Coronary artery (tissue), 2 donors: ENCODE measurements at regions not wholly inside any gene's neighbourhood (a gene's known extent, or its start where the extent isn't known, plus 50 kb on each side); places are given as distances from the start of the nearest gene placed in this dataset.

ENCODE experiments used
- DNase-seq: peaks from one replicate; pipeline ENCODE4 v3.0.0-alpha.2; 2017; ENCODE audit warnings: low spot score
- H3K27ac ChIP-seq, 2 donors: fragments of 200-600 bp; sonication (generic); one replicate each; pipeline ENCODE4 v1.5.1; 2016 to 2019
- H3K4me3 ChIP-seq: fragments of 200-600 bp; sonication (generic); 2 replicates; pipeline ENCODE4 v1.5.1; 2016; ENCODE audit warnings: mild to moderate bottlenecking, moderate library complexity
- TF ChIP-seq, protein P1 (sequence below): fragments of 200-600 bp; sonication (generic); IDR thresholded peaks from one replicate; pipeline ENCODE4 v1.5.1; 2019; ENCODE audit warnings: antibody characterized with exemption

GRCh38 chr3:194757647-194758061, 72.0 kb downstream of the FAM43A start:
- Histone ChIP-seq H3K27ac (no peak overlapping the region), H3K4me3 (no peak overlapping the region)
- no peak for DNase-seq
- TF ChIP-seq, protein P1, sequence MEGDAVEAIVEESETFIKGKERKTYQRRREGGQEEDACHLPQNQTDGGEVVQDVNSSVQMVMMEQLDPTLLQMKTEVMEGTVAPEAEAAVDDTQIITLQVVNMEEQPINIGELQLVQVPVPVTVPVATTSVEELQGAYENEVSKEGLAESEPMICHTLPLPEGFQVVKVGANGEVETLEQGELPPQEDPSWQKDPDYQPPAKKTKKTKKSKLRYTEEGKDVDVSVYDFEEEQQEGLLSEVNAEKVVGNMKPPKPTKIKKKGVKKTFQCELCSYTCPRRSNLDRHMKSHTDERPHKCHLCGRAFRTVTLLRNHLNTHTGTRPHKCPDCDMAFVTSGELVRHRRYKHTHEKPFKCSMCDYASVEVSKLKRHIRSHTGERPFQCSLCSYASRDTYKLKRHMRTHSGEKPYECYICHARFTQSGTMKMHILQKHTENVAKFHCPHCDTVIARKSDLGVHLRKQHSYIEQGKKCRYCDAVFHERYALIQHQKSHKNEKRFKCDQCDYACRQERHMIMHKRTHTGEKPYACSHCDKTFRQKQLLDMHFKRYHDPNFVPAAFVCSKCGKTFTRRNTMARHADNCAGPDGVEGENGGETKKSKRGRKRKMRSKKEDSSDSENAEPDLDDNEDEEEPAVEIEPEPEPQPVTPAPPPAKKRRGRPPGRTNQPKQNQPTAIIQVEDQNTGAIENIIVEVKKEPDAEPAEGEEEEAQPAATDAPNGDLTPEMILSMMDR, result no peak

- TF ChIP-seq, protein P1, result no peak
- no peak for DNase-seq
- H3K27ac ChIP-seq, result no peak overlapping the region
Observed at GRCh38 chr3:194758716-194759115, 73.0 kb downstream of the FAM43A start.

DNA sequence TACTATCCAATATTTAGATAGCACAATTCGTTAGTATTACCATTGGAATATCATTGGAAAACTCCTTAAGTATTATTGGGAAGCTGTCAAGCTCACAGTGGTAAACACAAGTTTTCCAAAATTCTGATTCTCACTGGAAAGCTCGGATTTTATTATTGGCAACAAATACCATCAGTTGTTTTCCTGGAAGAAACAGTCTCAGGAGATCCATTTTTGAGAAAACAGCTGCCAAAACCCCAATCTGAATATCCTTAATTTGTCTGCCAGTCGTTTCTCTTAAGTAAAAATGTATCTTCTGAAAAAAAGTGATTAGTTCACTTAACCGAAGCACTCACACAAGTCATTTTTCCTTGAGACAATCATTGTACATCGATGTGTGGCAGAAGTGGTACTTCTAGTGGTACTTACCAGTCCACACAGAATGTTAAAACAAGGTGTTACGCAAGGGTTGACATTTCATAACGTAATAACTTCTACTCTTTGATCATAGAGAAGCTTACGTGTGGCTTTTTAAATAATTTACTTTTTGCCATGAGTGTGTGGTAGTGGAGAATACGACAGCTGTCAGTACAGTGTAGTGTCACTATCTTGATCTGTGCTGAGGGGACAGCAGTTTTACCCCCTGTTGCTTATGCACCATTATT, 74.9 kb downstream of the FAM43A start:
- Histone ChIP-seq H3K27ac (no peak overlapping the region), H3K4me3 (no peak overlapping the region)
- no peak for DNase-seq
- TF ChIP-seq, protein P1, result no peak

More at GRCh38 chr3:194758716-194759115, 73.0 kb downstream of the FAM43A start:
- no peak overlapping the region for H3K4me3 ChIP-seq

- Histone ChIP-seq H3K27ac (no peak overlapping the region), H3K4me3 (no peak overlapping the region)
- TF ChIP-seq, protein P1, result no peak
- no peak for DNase-seq
Observed at GRCh38 chr3:194761384-194761783, 75.7 kb downstream of the FAM43A start.

GRCh38 chr3:194766845-194767244, 81.2 kb downstream of the FAM43A start:
- Histone ChIP-seq H3K4me3 (no peak overlapping the region), H3K27ac (no peak overlapping the region)
- DNase-seq, result no peak
- TF ChIP-seq, protein P1, result no peak

GRCh38 chr3:194767446-194768207, 81.9 kb downstream of the FAM43A start:
- H3K27ac ChIP-seq, result no peak overlapping the region
- DNase-seq, result peak; percentile 53
- TF ChIP-seq, protein P1, result no peak
- no peak overlapping the region for H3K4me3 ChIP-seq

DNA sequence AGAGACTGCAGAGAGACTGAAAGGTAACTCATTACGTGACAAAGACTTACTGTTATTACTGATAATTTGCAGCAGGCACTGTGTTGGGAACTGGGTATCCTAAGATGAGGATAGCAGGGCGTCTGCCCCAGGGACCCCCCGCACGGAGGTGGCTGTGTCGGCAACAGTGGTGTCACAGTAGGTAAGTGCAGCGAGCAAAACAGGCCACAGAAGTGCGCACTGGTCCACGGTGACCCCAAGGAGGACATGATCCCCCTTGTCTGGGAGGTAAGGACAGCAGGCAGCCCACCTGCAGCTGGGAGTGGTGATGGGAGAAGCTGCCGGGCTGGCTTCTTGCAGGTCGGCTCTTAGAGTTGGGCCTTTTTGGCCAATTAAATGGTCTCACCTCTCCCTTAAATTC, 82.9 kb downstream of the FAM43A start:
- no peak overlapping the region for H3K27ac ChIP-seq
- peak overlapping the region; percentile 64 for H3K4me3 ChIP-seq
- TF ChIP-seq, protein P1, result no peak
- DNase-seq, result peak; percentile 70
